ENCODE measurements at regions not wholly inside any gene's neighbourhood (a gene's known extent, or its start where the extent isn't known, plus 50 kb on each side); places are given as distances from the start of the nearest gene placed in this dataset.
"Not testable (repeated sequence)": the region's sequence is repeated elsewhere in the genome, so short reads cannot be mapped to it uniquely, and the experiment has no call there.

DNA sequence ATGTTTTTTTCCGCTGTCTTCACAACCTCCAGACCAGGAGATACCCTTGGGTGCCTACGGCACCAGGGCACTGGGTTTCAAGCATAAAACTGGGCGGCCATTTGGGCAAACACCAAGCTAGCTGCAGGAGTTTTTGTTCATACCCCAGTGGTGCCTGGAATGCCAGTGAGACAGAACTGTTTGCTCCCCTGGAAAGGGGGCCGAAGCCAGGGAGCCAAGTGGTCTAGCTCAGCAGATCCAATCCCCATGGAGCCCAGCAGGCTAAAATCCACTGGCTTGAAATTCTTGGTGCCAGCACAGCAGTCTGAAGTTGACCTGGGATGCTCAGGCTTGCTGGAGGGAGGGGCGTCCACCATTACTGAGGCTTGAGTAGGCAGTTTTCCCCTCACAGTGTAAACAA is 265.3 kb upstream of the ZEB2 start:
- DNase-seq (ENCODE audit: low read depth in 2 of 3, low spot score in 2 of 3): no peak

GRCh38 chr2:144780983-144781382 is 261.1 kb upstream of the ZEB2 start:
- no peak for DNase-seq (ENCODE audit: low read depth in 2 of 3, low spot score in 2 of 3)

GRCh38 chr2:144776766-144777165 is 256.8 kb upstream of the ZEB2 start:
- no peak for DNase-seq (ENCODE audit: low read depth in 2 of 3, low spot score in 2 of 3)

DNA sequence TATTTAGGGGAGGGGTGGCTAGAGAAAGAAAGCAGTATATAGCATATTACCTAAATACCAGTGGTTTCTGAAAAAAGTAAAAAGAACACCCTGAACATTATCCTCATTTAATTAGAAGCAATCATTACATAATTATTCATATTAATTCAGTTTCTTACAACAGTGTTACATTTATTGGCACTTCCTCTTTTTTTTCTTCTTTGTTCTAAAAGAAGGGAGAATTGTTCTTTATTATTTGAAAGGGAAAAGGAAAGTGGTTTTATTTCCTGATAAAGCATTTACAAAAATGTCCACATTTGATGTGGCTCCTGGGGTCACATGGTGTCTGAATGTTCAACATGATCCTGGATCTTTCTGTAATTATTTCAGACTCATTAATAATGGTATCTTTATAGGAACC is 254.9 kb upstream of the ZEB2 start:
- DNase-seq (ENCODE audit: low read depth in 2 of 3, low spot score in 2 of 3): no peak

DNA sequence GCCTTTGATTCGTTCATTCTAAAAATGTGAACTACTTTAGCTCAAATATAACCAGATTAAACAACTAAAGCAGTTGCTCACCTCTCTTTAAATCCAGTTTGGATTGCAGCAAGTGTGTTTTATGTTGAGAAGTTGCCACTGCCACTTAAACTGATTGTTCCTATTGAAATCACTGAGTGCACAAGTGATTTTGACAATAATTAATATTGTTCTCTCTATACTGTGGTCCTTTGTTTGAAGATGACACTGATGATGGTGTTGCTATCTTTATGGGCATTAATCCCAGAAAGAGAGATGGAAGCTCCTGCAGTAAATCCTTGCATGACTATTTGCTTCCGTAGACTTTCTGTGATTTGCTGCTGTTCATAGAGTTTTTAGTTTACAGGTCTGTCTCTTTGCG is 251.4 kb upstream of the ZEB2 start:
- no peak for DNase-seq (ENCODE audit: low read depth in 2 of 3, low spot score in 2 of 3)

DNA sequence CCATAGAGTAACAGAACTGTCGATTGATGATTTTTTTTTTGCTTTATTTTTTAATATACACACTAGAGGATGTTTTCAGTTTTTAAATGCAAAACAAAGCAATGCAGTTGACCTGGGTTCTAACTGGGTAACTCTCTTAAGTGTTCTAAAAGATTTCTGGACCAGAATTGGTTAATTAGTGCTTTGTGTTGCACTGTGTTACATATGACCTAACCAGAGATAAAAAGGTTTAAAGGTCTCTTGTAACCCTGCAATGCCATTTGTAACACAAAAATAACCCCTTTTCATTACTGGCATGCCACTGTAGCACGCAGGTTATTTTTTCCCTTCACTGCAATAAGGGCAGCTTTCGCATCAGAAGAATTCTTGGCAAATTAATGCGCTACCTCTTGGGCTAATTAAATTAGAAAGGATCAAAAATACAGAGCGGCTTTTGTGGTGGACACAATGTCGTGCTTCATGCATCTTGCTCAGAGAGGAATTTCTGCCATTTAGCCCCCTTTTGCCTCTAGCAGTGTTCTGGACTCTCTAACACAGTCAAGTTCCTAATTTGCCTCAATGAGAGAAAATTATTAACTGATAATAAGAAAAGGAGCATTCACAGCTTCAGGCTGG is 250.8 kb upstream of the ZEB2 start:
- no peak for DNase-seq (ENCODE audit: low read depth in 2 of 3, low spot score in 2 of 3)

- DNase-seq (ENCODE audit: low read depth in 2 of 3, low spot score in 2 of 3): not testable (repeated sequence)
Measured at GRCh38 chr2:144760939-144761338, 241.0 kb upstream of the ZEB2 start.

GRCh38 chr2:144759746-144760145 is 239.8 kb upstream of the ZEB2 start:
- DNase-seq (ENCODE audit: low read depth in 2 of 3, low spot score in 2 of 3): no peak

DNA sequence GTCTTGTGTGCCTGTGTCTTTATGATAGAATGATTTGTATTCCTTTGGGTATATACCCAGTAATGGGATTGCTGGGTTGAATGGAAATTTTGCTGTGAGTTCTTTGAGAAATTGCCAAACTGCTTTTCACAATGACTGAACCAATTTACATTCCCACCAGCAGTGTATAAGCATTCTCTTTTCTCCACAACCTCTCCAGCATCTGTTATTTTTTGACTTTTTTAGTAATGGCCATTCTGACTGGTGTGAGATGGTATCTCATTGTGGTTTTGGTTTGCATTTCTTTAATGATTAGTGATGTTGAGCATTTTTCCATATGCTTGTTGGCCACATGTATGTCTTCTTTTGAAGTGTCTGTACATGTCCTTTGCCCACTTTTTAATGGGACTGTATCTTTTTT is 238.3 kb upstream of the ZEB2 start:
- DNase-seq (ENCODE audit: low read depth in 2 of 3, low spot score in 2 of 3): not testable (repeated sequence)

DNA sequence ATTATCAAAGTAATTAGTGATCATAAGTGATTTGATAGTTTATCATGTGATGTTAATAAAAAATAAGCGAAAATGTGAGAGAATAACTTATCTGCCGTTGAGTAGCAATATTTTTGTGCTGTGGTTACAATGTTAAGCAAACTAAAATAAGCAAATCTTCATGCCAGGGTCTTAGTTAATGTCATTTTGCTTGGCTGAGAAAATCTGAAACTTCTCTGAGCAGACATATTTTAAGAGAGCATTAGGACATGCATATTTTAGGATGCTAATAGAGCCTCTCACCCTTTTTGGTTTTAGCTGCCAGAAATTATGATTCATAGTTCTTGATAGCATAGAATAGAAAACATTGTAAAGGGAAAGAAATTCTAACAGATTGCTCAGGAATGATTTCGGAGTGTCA is 233.5 kb upstream of the ZEB2 start:
- DNase-seq (ENCODE audit: low read depth in 2 of 3, low spot score in 2 of 3): no peak

GRCh38 chr2:144751142-144751905 is 231.4 kb upstream of the ZEB2 start:
- no peak for DNase-seq (ENCODE audit: low read depth in 2 of 3, low spot score in 2 of 3)

DNA sequence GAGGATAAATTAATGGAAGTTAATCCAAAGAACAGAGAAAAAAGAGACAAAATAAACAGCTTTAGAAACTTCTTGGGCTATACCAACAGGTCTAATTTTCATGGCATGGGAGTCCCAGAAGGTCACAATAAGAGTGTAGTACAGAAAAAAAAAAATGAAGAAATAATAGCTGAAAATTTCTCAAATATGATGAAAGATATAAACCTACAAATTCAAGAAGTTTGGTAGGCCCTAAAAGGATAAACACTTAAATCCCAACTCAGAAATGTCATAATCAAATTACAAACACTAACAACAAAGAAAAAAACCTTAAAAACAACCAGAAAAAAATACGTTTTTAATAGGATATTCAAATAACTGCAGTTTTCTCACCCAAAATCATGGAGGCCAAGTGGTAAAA is 229.3 kb upstream of the ZEB2 start:
- DNase-seq (ENCODE audit: low read depth in 2 of 3, low spot score in 2 of 3): no peak

- no peak for DNase-seq (ENCODE audit: low read depth in 2 of 3, low spot score in 2 of 3)
Measured at GRCh38 chr2:144748443-144748842, 228.5 kb upstream of the ZEB2 start.

- no peak for DNase-seq (ENCODE audit: low read depth in 2 of 3, low spot score in 2 of 3)
Measured at GRCh38 chr2:144747571-144747970, 227.7 kb upstream of the ZEB2 start.

DNA sequence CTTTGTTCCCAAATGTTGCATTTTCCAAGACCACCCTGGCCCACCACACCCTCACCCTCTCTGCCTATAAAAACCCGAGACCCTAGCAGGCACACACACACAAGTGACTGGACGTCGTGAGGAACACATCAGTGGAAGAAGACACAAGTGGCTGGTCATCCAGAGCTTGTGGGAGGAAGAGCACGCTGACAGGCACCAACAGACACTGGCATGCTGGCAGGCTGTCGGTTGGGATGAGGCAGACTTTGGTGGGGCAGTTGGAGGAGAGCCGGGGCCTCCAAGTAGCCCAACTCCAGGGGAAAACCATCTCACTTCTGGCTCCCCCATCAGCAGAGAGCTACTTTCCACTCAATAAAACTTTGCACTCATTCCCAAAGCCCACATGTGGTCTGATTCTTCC is 225.5 kb upstream of the ZEB2 start:
- DNase-seq (ENCODE audit: low read depth in 2 of 3, low spot score in 2 of 3): no peak

DNA sequence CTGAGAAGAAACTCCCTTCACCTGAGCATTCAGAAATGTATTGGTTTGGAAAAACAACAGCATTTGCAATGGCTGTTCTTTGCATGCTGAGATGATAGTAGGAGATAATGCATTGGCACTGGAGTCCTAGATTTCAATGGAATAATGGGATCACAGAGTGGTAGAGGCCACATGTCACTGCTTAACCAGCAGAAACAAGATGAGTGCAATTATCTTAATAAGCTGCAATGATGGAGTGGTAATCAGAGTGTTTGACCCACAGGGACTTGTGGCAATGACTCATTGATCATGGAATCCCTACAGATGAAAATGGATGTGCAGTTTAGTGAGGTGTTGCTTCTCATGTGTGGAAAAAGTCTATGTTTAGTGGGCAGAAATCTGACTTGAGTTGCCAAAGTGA is 218.8 kb upstream of the ZEB2 start:
- DNase-seq (ENCODE audit: low read depth in 2 of 3, low spot score in 2 of 3): no peak

GRCh38 chr2:144730711-144731110 is 210.8 kb upstream of the ZEB2 start:
- no peak for DNase-seq (ENCODE audit: low read depth in 2 of 3, low spot score in 2 of 3)

- not testable (repeated sequence) for DNase-seq (ENCODE audit: low read depth in 2 of 3, low spot score in 2 of 3)
Measured at GRCh38 chr2:144724460-144724859, 204.5 kb upstream of the ZEB2 start.

- DNase-seq (ENCODE audit: low read depth in 2 of 3, low spot score in 2 of 3): no peak
Measured at GRCh38 chr2:144718376-144718775, 198.5 kb upstream of the ZEB2 start.

- DNase-seq (ENCODE audit: low read depth in 2 of 3, low spot score in 2 of 3): no peak
Measured at GRCh38 chr2:144715992-144716391, 196.1 kb upstream of the ZEB2 start.

DNA sequence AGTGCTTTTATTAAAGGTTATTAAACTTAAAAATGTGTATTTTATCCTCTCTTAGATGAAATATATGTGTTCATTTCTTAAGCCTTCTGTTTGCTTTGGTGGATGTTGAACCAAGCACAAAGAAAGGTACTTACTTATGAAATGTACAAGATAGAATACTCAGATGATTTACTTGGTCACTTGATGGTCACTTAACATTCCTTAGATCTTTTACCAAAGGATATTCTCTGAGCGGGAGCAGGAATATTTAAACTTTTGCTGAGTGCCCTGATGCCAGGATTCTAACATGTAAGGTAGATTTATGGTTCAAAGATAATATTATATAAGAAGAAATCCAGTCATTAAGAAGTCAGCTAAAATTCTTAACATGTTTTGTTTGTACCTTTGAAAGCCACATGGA is 193.5 kb upstream of the ZEB2 start:
- no peak for DNase-seq (ENCODE audit: low read depth in 2 of 3, low spot score in 2 of 3)

GRCh38 chr2:144712550-144712940 is 192.6 kb upstream of the ZEB2 start:
- DNase-seq (ENCODE audit: low read depth in 2 of 3, low spot score in 2 of 3): no peak

All from activated CD8-positive, alpha-beta memory T cell treated with anti-CD3 and anti-CD28 coated beads for 48 hours (primary cell).